GM18870 (cell line): ENCODE measurements at regions not wholly inside any gene's neighbourhood (a gene's known extent, or its start where the extent isn't known, plus 50 kb on each side); places are given as distances from the start of the nearest gene placed in this dataset.

ENCODE experiments used
- ATAC-seq: cut with Tn5 transposase; IDR thresholded peaks from one replicate; pipeline ENCODE4 v1.9.1; 2021; ENCODE audit warnings: moderate library complexity; ENCODE audit not compliant: unreplicated experiment

DNA sequence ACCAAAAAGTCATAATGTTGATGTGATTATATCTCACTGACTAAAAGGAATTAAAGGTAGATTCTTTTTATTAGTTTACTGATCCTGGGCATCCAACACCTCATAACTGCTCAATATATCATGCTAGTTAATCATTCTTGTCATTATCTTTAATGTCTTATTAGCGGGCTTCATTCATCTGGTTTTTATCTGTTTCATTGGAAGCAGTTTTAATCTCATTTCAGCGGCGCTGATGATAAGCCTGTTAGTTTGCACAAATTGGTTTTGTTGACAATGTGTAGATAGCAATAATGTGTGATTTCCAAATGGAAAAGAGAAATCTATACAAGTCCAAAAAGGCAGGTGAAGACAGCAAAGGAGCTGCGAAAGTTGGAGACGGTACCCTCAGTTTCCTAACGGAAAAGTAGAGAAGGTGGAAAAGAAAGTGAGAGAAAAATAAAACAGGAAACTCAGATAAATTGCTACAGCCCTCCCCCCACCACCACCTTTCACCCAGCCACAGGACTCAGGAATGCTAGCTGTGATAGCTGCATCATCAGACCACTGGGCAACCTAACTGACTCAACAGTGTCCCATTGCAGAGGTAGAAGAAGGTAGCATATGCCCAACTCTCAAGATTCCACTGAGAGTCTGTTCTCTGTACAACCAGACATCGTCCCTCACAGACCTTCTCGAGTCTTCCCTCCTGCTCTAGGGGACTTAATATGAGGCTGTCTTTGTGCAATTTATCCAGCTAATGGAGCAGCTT is 241.7 kb upstream of the CAMK1G start:
- no peak for ATAC-seq

DNA sequence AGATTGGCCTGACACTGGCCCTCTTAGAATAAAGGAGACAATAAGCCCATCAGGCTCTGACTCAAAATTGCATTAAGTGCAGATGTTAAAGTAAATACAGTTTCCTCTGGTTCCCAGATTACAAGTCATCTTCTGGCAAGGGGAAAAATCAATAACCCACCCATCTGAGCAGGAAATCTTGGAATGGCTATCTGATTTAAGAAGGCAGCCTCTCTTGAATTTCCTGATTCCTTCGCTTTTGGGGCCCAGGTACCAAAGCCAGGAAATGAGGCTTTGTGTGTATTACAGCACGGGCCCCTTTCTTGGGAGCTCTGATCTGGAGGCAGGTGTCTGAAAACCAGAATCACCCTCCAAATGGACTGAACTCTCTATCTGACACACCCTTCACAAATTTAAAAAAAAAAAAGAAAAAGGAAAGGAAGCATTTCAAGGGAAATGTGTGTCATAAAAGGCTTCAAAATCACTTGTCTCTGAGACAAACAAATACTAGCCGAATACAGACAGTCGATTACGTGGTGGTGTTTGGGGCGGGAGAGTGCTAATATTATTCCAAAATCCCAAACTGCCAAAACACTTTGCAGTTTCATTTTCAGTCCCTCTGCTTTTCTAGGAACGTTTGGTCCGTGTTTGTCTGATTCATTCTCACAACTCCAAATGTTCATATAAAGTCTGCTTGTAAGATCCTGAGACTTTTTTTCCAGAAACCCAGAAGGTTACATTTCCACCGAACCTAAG is 240.9 kb upstream of the CAMK1G start:
- no peak for ATAC-seq

DNA sequence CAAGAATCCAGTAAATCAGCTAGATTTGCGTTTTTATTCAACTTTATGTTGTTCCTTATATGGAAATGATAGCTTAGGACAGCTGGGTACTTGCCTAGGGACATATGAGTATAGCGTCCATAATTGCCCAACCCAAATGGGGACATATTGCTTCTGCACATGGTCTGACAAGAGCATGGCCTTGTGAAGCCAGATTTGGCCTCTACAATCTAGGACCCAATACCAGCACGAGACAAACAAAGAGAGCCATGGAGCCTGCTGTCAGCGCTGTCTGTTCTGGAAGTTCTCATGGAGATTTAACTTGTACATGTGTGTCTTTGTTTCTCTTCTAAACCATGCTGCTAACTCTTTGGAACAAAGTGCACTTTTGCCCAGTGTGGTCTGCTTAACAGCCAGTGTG is 240.0 kb upstream of the CAMK1G start:
- no peak for ATAC-seq

DNA sequence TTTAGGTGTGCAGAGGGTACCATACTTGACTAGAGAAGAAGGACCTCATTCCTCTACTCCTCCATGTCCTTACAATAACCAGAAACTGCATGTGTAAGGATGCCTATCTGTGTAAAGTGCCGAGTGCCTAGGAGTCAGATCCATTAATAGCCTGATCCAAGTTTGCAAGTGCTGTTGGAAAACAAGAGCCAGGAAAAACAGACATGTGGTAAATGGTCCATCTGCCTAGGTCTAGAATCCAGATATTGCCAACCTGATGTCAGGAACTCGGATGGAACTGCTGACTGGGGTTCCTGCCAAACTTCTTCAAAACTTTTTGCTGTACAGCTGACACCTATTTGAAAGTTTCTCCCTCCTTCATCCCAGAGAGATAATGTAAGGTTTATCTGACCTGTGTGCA is 239.4 kb upstream of the CAMK1G start:
- no peak for ATAC-seq

DNA sequence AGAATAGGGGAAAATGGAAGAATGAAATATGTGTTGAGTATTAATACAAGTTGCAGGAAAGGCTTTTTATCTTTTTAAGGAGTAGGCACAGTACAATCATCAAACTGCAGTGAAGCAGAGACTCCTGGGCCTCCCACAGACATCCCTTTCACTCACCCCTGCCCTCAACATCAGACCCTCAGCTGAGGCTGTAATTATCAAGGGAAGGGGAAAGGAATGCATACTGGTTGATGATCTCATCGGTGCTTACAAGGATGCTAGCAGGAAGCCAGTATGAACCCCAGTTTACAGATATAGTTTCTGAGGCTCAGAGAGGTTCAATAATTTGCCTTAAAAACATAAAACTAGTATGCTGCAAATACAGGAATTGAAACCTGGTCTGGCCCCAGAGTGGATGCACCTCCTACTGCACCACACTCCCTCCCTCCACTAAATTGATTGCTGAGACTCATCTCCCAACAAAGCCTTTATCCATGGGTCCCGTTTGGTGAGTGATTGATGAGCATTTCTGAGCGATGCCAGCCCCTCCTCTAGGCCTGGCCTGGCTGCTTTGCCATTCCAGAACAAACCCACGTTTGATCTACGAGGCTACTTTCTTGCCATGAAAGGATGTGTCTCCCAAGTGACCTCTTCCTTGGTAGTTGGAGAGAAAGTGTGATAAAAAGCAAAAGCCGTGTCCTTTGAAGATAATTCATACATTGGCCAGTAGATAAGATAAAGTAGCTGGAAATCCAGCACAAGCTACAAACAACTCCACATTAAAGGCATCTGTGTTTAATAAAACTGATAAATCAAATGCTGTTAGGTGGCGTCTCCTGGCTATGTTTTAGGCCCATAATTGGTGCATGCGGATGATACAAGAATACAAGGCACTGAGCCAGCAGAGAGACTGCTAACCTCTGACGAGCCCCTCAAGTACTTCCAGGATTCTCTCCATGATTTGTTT is 233.9 kb upstream of the CAMK1G start:
- no peak for ATAC-seq

DNA sequence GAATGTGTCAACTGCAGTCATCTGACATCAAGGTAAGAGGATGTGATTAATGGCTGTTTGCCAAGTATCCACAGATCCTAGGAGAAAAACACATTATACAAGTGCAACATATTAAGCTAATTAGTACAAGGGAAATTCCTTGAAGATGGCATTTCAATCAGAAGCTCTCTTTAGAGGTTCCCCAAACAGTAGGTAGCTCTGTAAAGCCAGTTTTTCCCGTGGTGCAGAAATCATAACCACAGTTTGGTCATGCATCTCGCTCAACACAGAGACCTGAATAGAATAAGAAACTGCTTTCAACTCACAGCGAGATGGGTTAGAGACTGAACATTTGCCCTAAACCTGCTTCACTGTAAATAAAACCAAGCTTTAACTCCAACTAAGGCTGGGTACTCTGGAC is 230.5 kb upstream of the CAMK1G start:
- no peak for ATAC-seq

DNA sequence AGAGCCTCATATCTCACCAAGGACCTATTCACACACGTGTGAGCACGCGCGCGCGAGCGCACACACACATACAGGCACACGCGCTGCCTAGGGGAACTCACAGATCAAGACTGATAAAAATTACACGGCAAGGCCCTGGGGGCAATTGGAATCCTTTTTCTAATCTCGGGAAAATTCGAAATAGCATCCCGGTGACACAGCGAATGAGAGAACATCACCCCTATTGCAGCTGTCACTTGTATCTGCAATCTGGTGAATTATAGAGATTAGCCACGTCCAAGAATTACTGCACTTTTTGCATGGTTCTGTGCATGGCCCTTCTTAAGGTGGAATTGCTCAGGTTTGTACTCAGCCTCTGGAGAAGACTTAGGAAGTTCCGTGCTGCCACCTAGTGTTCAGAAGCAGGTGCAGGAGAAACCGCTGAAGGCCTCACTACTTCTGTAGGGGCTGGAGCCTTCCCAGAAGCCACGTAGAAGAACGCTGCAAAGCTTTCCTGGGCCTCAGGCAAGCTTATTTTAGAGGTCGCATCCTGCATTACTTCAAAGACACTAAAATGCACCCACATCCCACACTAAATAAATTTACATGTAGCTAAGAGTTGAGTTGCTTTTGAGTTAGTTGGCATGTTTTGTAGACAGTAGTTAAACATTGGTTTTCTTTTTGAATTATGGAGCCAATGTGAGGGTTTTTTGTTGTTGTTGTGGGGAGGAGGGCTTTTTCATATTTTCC is 229.2 kb upstream of the CAMK1G start:
- no peak for ATAC-seq

DNA sequence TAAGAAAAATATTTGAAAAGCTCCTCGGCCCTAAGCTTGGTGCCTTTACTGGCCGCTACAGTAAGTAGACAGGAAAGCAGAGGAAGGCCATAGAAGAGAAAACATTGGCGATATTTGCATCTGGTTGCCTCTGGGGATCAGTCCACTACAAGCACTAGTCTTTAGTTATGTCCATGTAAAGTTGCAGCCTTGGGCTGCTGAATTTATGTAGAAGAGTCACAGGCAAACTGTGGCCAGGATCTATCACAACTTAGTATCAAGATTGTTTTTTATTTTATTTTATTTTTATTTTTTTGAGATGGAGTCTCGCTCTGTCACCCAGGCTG is 228.7 kb upstream of the CAMK1G start:
- ATAC-seq, result no peak

DNA sequence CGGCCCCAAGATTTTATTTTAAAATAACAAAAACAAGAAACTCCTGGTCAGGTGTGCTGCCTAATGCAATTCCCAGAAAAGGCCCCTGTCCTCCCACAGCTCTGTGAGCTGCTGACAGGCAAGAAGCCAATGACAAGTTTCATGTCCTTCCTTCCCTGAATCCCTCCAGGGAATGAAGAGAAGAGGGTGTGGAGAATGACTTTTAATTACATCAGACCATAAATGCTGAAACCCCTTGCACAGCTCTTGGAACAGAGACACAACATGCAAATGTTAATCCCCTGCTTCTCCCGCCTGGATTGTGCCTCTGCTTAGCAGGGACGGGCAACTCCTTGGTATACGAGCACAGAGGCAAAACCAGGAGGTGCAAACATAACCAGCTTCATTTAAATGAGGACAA is 228.1 kb upstream of the CAMK1G start:
- ATAC-seq, result no peak

DNA sequence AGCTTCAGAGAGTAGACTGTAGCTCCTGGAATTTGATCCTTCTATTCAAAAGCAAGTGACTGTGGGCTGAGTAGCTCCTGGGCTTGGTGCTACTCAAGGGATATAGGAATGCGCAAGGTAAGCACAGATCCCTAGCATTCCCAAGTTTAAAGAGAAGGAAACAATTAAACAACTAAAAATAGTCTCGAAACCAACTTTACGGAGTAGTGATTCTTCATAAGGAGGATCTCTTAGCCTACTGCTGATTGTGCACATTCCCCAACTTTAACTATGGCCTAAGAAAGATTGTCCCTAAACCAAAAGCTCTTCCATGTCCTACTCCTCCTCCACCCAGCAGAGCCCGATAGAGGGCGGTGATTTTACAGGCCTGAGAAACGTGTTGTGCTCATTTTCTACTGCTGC is 226.5 kb upstream of the CAMK1G start:
- no peak for ATAC-seq

DNA sequence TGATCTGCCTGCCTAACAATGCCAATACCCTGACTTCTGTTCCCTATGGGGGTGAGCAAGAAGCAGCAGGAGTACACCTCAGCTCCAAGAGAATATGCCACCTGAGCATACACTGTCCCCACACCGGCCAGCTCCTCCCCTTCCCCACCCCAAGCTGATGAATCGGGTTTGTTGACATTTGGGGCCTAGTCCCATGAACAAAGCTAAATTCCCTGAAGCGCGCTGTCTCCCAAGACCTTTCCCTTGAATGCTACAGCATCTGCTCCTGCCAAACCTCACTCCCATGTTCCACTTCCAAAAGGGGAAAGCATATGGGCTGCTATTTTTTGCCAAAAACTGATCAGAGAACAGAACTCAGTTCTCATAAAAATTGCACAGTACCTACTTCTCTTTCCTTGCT is 220.4 kb upstream of the CAMK1G start:
- ATAC-seq, result no peak

DNA sequence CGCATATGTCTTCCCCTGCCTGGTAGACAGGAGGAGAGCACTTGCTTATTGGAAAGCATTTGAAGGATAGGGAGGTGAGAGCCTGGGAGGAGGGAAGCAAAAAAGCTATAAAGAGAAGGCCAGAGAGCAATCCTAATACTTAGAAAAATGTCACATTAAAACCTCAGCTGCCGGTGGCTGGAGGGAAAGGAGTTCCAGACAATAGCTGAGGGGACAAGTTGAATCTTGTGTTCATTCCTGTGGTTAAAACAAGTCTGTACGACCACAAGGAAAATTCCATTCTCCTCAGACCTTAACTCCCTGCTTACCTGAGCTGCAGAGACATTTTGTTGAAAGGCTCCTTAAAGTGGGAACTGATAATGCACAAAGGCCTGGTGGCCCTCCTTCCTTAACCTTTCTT is 218.8 kb upstream of the CAMK1G start:
- ATAC-seq, result no peak

DNA sequence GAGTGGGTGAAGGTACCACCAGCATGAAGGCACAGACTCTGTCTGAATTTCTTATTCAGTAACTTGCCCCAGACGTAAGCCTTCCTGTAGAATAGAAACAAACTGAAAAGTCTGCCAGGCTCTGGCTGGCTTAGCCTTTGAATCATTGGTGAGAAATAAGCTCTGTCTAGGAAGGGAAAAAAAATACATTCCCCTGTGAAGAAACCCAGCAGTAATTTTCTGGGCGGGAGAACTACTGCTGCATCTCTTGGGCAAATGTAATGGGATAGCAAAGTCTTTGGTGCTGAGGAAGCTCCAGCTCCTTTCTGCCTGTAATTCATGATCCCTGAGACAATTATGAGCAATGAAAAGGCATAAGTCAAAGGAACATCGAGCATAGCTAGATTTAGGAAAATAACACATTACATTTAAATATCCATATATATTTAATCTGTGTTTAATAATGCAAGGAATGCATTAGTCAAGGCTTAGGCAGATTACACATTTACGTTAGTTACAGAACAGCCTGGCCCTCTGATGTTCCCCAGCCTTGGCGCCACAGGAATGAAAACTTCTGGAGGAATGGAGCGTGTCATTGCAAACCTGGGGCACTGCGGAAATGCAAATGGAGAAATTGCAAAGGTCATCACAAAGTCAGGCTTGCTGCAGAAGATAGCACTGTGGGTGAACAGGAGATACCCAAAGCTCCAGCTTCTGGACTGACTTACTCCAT is 216.3 kb upstream of the CAMK1G start:
- no peak for ATAC-seq

DNA sequence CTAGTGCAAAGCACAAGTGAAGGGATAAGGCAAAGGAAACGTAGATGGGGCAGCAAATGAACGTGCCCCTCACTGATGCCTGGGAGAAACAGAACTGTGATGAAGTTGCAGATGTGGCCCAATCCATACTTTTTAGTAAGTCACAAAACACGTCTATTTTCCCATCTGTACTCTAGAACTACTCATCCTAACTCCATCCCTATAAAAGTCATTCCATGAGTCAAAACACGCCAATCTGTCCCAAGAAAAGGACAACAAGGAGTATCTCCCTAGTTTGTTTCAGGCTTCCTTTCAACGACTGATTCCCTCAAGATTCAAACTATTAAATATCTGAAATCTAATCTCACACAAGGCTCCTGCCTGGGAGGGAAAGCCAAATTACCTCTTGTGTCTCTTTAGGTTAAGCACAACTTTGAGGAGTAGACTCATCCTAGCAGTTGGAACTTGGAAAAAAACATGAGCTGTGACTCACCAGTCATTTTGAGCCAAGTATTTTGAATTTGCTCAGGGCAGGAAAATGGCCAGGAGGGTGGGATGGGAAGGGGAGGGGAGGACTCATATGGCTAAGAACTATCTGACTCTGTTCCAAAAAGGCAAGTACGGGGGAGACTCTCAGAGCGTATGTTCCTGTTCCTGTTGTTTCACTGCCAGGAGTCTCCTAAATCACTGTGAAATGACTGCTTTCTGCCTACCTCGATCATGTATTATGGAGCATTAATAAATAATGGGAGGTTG is 214.5 kb upstream of the CAMK1G start:
- no peak for ATAC-seq

DNA sequence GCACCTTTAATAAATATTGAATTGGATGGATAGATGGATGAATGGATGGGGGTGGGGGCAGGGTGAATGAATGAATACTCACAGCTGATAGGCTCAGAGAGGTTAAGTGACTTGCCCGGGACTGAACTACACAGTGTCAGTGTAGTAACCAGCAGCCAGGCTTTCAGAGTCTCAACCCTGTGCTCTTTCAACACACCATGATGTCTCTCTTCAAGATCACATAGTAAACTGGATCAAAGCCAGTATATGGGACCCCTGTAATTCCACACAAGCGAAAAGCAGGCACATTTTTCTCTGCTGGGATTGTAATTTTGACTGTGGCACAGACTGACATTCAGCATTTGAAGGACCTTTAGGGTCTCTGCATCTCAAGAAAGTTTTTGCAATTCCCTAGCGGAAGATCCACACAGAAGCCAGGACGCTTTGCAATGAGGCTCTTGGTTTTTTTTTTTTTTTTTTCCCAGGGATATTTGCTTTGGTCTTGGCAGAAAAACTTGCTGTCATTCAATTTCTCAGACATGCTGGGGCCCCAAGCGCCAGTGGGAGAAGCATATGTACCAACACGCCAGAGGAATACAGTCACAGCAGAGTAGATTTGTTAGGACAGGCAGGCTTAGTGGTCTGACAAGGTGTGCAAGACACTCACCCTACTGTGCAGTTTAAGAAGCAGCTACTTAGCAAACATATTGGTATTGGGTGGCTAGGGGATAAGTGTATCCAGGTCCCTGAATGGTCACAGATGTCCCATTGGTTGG is 213.1 kb upstream of the CAMK1G start:
- no peak for ATAC-seq

DNA sequence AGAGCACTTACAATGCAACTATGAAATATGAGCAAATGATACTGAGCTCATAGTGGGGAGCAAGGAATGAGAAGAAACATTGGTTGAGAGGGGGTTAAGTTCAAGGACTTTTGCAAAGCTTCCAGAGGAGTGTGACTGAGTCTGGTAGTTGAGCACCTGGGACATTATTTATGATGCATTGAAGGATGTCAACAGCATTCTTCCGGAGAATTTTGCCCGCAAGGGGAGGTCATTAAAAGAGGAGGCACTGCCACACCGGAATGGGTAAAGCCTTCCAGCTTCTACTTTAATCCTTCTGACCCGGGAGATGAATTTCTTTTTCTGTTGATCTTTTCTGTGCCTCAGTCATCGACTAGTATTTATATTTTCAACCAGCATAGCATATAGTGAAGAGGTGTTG is 208.4 kb upstream of the CAMK1G start:
- no peak for ATAC-seq

DNA sequence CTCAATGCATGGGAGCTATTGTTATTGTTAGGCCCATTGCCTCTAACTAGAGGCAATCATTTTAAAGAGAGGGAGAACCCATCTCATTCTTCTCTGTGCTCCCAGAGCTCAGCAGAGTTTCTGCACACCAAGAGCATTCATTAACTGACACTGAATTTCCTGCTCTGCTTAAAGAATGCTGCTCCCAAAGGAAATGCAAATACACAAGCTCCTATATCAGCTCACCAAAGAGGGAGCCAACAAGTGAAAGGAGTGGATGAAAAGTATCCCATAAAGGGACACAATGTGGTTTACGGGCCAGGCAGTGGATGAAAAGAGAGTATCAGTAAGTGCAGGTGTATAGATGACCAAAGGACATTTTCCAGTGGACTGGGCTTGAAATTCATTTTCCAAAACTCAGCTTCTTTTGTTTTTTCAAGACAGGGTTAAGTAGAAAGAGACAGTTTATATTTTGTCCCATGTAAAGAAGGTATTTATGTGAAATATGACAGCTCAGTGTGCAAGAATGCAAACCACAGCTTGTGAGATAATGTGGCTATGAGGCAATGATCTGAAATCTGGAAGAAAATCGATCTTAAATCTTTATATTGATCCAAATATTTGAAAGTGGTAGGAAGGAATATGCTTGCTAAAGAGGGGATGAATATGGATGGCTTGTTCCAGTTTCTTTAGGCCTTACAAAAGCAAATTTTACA is 207.7 kb upstream of the CAMK1G start:
- ATAC-seq, result no peak

DNA sequence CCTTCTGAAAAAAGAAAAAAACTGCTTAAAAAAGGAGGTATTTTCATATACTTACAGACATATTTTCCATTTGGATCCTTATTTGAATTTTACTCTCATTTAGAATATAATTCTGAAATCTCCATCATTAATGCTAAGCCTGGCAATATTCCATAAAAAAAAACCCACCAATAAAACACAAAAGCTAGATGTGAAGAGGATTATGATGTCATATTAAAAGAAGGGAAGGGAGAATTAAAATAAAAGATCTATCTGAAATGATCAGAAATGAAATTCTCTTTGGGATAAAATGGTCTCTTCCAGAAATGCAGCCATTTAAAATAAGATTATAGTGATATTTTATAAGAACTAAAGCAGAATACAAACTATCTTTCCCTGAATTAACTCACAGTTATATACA is 206.7 kb upstream of the CAMK1G start:
- no peak for ATAC-seq
